ENCODE measurements at regions not wholly inside any gene's neighbourhood (a gene's known extent, or its start where the extent isn't known, plus 50 kb on each side); places are given as distances from the start of the nearest gene placed in this dataset.
"Not testable (repeated sequence)": the region's sequence is repeated elsewhere in the genome, so short reads cannot be mapped to it uniquely, and the experiment has no call there.

- DNase-seq, result no peak
Measured at GRCh38 chr2:226185616-226186211, 613.9 kb downstream of the IRS1 start.

GRCh38 chr2:226184940-226185615 is 614.5 kb downstream of the IRS1 start:
- no peak for DNase-seq

GRCh38 chr2:226184540-226184939 is 615.1 kb downstream of the IRS1 start:
- no peak for DNase-seq

- DNase-seq, result no peak
Measured at GRCh38 chr2:226183550-226183949, 616.1 kb downstream of the IRS1 start.

GRCh38 chr2:226183033-226183432 is 616.6 kb downstream of the IRS1 start:
- no peak for DNase-seq

GRCh38 chr2:226181909-226182308 is 617.7 kb downstream of the IRS1 start:
- DNase-seq, result no peak

GRCh38 chr2:226180281-226180884 is 619.2 kb downstream of the IRS1 start:
- DNase-seq, result no peak

- no peak for DNase-seq
Measured at GRCh38 chr2:226179010-226179409, 620.6 kb downstream of the IRS1 start.

- no peak for DNase-seq
Measured at GRCh38 chr2:226176283-226176984, 623.2 kb downstream of the IRS1 start.

GRCh38 chr2:226174390-226174789 is 625.2 kb downstream of the IRS1 start:
- DNase-seq, result no peak

GRCh38 chr2:226172939-226173338 is 626.7 kb downstream of the IRS1 start:
- no peak for DNase-seq

GRCh38 chr2:226172309-226172708 is 627.3 kb downstream of the IRS1 start:
- no peak for DNase-seq

- no peak for DNase-seq
Measured at GRCh38 chr2:226169751-226170581, 629.7 kb downstream of the IRS1 start.

- DNase-seq, result no peak
Measured at GRCh38 chr2:226168496-226169160, 631.0 kb downstream of the IRS1 start.

- DNase-seq, result no peak
Measured at GRCh38 chr2:226164512-226164911, 635.1 kb downstream of the IRS1 start.

- DNase-seq, result not testable (repeated sequence)
Measured at GRCh38 chr2:226160617-226161016, 639.0 kb downstream of the IRS1 start.

- no peak for DNase-seq
Measured at GRCh38 chr2:226159875-226160479, 639.6 kb downstream of the IRS1 start.

GRCh38 chr2:226158940-226159339 is 640.7 kb downstream of the IRS1 start:
- DNase-seq, result no peak

GRCh38 chr2:226158229-226158628 is 641.4 kb downstream of the IRS1 start:
- no peak for DNase-seq

GRCh38 chr2:226155093-226155875 is 644.3 kb downstream of the IRS1 start:
- DNase-seq, result peak; percentile 21 to 65

GRCh38 chr2:226154610-226155009 is 645.0 kb downstream of the IRS1 start:
- no peak for DNase-seq
